WERI-Rb-1 (cell line): ENCODE measurements at regions not wholly inside any gene's neighbourhood (a gene's known extent, or its start where the extent isn't known, plus 50 kb on each side); places are given as distances from the start of the nearest gene placed in this dataset.

Source experiments
- DNase-seq: peaks from one replicate; pipeline ENCODE4 v3.0.0-alpha.2; 2020
- H3K27ac ChIP-seq: fragments of 250-450 bp; sonication (Bioruptor Pico); 2 replicates; pipeline ENCODE4 v1.5.1; 2020; ENCODE audit warnings: mild to moderate bottlenecking, moderate library complexity
- H3K27me3 ChIP-seq: fragments of 250-450 bp; sonication (Bioruptor Pico); 2 replicates; pipeline ENCODE4 v1.5.1; 2021; ENCODE audit warnings: mild to moderate bottlenecking, low read depth, moderate library complexity; ENCODE audit not compliant: insufficient read depth, severe bottlenecking
- H3K36me3 ChIP-seq: fragments of 250-450 bp; sonication (Bioruptor Pico); 2 replicates; pipeline ENCODE4 v1.5.1; 2020; ENCODE audit warnings: mild to moderate bottlenecking, moderate library complexity
- H3K4me3 ChIP-seq: 2 replicates; pipeline ENCODE4 v1.5.1; 2011; ENCODE audit warnings: low read depth, mild to moderate bottlenecking, control low read depth, low read length
- H3K9me3 ChIP-seq: fragments of 250-450 bp; sonication (Bioruptor Pico); 2 replicates; pipeline ENCODE4 v1.5.1; 2021; ENCODE audit warnings: mild to moderate bottlenecking, moderate library complexity; ENCODE audit not compliant: severe bottlenecking
- TF ChIP-seq, protein P1 (sequence below): IDR thresholded peaks from 2 replicates; pipeline ENCODE4 v1.5.1; 2011; ENCODE audit warnings: low read depth, mild to moderate bottlenecking, control low read depth, inconsistent platforms, low read length

DNA sequence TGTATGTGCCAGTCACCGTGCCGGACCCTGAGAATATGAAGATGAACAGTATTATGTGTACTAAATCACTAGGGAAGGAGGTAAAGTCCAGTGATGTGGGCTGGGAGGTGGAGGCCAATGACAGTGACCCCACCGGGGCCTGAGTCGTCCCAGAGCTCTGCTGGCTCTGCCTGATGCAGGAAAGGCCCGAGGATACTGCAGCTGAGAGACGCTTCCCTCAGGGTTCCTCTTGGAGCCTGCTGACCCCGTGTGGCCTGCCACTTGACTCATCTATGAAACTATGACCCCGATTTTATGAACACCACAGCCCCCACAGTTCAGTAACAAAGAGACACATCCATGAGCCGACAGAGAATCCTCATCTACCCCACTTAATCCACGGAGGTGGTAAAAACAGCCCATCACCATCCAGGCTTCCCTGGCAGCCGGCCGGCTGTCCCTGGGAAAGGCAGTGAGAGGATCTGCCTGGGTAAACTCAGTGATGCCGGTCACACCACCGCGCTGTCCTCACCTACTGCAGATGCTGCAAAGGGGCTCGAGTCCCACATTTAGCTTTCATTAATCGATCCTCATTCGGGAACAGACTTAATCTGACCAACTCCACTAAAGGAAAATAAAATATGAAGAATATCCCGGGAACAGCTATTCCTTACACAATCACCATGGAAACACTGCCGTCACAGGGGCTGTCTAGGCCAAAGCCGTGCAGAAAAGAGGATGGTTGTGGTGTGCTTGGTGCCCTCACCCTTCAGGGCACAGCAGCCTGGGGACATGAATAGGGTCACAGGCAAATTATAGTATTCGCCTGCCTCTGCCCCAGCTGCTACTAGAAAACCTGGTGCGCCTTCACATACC lies 82.9 kb downstream of the ARRDC4 start:
- H3K9me3 ChIP-seq, result peaks cover 2% of the 10 kb centered on the region
- DNase-seq, result no peak
- H3K36me3 ChIP-seq, result no peaks in the 10 kb centered on the region
- TF ChIP-seq, protein P1, sequence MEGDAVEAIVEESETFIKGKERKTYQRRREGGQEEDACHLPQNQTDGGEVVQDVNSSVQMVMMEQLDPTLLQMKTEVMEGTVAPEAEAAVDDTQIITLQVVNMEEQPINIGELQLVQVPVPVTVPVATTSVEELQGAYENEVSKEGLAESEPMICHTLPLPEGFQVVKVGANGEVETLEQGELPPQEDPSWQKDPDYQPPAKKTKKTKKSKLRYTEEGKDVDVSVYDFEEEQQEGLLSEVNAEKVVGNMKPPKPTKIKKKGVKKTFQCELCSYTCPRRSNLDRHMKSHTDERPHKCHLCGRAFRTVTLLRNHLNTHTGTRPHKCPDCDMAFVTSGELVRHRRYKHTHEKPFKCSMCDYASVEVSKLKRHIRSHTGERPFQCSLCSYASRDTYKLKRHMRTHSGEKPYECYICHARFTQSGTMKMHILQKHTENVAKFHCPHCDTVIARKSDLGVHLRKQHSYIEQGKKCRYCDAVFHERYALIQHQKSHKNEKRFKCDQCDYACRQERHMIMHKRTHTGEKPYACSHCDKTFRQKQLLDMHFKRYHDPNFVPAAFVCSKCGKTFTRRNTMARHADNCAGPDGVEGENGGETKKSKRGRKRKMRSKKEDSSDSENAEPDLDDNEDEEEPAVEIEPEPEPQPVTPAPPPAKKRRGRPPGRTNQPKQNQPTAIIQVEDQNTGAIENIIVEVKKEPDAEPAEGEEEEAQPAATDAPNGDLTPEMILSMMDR, result no peak
- H3K27ac ChIP-seq, result no peak overlapping the region
- H3K27me3 ChIP-seq, result peaks cover 31% of the 10 kb centered on the region
- no peak overlapping the region for H3K4me3 ChIP-seq

GRCh38 chr15:98051734-98052133 lies 91.2 kb downstream of the ARRDC4 start:
- TF ChIP-seq, protein P1, result no peak
- peaks cover 2% of the 10 kb centered on the region for H3K9me3 ChIP-seq
- H3K4me3 ChIP-seq, result no peak overlapping the region
- no peak overlapping the region for H3K27ac ChIP-seq
- H3K27me3 ChIP-seq, result peaks cover 13% of the 10 kb centered on the region
- DNase-seq, result no peak
- no peaks in the 10 kb centered on the region for H3K36me3 ChIP-seq

GRCh38 chr15:98057453-98057852 lies 97.0 kb downstream of the ARRDC4 start:
- TF ChIP-seq, protein P1, result no peak
- H3K4me3 ChIP-seq, result no peak overlapping the region
- peaks cover 4% of the 10 kb centered on the region for H3K27me3 ChIP-seq
- H3K36me3 ChIP-seq, result no peaks in the 10 kb centered on the region
- no peak for DNase-seq
- H3K27ac ChIP-seq, result no peak overlapping the region
- H3K9me3 ChIP-seq, result no peaks in the 10 kb centered on the region

- no peak for DNase-seq
- Histone ChIP-seq H3K27ac (no peak overlapping the region), H3K36me3 (no peaks in the 10 kb centered on the region), H3K27me3 (peaks cover 35% of the 10 kb centered on the region), H3K4me3 (no peak overlapping the region), H3K9me3 (no peaks in the 10 kb centered on the region)
- TF ChIP-seq, protein P1, result no peak
Observed at GRCh38 chr15:98062869-98063268, 102.4 kb downstream of the ARRDC4 start.

DNA sequence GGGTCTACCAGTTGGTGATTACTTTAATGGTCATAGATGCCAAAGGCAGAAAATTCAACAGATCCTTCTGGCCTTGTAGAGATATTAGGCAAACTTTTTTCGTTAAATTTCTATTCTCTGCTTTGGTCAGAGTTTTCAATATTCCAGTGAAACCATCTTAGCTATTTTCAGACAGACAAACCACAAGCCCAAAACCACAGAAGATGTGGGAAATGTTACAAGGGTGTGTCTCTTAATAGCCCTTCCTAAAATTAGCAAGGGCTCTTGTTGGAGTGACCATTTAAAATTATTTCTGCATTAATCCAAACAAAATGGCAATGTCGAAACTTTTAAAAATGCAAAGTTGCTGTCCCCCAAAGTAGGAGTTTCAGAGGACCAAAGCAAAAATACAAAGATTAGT lies 102.8 kb downstream of the ARRDC4 start:
- Histone ChIP-seq H3K36me3 (no peaks in the 10 kb centered on the region), H3K4me3 (no peak overlapping the region), H3K27me3 (peaks cover 35% of the 10 kb centered on the region), H3K9me3 (no peaks in the 10 kb centered on the region), H3K27ac (no peak overlapping the region)
- DNase-seq, result no peak
- TF ChIP-seq, protein P1, result no peak
